ENCODE measurements at regions not wholly inside any gene's neighbourhood (a gene's known extent, or its start where the extent isn't known, plus 50 kb on each side); places are given as distances from the start of the nearest gene placed in this dataset.
"Not testable (repeated sequence)": the region's sequence is repeated elsewhere in the genome, so short reads cannot be mapped to it uniquely, and the experiment has no call there.

DNA sequence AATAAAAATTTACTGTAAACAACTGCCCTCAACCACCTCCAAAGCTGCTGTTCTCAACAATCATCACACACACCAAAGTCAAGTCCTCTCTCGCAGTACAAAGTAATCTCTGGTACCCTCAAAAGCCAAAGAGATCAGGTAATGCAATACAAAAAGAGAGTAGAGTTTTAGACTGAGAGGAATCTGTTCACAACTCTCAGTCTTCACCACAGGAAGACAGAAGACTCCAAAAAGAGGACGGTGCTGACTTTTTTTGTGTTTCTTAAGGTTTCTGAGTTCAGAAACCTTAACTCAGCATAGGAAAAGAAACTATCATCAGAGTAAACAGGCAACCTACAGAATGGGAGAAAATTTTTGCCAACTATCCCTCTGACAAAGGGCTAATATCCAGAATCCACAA lies 1072.3 kb upstream of the DIAPH2 start:
- DNase-seq (ENCODE audit: low read depth), result no peak

GRCh38 chrX:95622200-95622599 lies 1062.4 kb upstream of the DIAPH2 start:
- no peak for DNase-seq (ENCODE audit: low read depth)

DNA sequence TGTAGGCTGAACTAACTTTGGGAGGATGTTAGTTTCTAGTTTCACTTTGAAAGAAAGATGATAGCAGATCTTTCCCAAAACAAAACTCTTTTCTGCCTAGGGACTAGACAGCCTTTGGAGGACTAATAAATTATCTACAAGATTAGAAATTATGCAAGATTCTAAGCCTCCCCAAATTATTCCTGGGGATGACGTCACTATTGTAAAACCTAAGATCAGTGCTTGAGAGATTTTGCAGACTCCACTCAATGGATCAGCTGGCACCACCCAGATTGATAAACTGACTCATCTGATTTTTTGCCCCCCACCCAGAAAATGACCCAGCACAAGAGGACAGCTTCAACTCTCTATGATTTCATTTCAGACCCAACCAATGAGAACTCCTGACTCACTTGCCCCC lies 1057.9 kb upstream of the DIAPH2 start:
- DNase-seq (ENCODE audit: low read depth), result no peak

GRCh38 chrX:95628796-95629195 lies 1055.8 kb upstream of the DIAPH2 start:
- DNase-seq (ENCODE audit: low read depth), result no peak

GRCh38 chrX:95629737-95630136 lies 1054.9 kb upstream of the DIAPH2 start:
- no peak for DNase-seq (ENCODE audit: low read depth)

DNA sequence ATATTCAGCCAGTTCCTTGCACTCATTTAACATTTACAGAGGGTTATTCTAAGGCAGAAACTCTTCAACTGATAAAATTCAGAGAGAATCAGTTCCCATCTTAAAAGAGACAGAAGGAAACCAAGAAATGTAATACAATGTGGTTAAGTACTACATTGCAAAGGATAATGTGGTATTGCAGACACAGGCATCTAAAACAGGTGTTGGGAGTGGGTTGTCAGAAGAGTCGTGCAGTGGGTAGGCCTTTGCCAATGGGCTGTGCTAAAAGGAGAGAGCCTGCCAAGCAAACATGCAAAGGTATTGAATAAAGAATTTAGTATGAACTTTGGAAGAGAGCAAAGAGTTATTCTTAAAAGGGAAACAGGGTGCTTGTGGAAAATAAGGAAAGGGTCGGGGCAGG lies 1044.4 kb upstream of the DIAPH2 start:
- no peak for DNase-seq (ENCODE audit: low read depth)

DNA sequence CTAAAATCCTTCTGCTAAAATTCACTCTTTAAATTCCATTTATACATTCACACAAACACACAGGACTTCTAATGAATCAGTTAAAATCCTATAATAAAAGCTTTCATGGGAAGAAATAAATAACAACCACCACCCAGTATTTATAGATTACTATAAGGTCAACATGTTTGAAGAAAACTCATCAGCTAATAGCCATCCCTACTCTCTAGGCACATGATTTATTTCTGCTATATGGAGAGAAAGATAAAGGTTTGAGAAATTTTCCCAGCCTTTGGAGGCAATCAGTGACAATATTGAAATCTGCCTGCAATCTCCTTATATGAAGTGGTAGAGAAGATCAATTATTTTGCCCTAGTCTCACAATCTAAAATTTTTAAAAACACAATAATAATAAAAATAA lies 1038.9 kb upstream of the DIAPH2 start:
- no peak for DNase-seq (ENCODE audit: low read depth)

DNA sequence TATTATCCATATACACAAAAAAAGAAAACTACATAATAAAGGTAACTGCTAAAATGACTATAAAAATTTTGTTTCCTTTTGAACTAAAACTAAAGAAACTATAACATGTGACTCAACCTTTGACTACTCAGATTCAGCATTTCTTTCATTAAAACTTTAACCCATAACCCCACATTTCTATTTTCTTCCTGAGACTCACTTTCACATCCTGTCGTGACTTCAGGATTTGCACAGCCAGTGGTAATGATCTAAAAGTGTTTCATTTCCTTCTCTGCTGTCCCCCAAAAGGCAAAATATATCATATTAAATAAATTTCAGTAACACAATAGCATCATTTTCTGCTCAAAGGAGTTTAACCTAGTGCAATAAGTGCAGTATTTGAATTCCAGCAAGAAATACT lies 1022.4 kb upstream of the DIAPH2 start:
- DNase-seq (ENCODE audit: low read depth), result no peak

- DNase-seq (ENCODE audit: low read depth), result no peak
These were observed 1018.6 kb upstream of the DIAPH2 start for GRCh38 chrX:95666056-95666455.

GRCh38 chrX:95675011-95675410 lies 1009.6 kb upstream of the DIAPH2 start:
- no peak for DNase-seq (ENCODE audit: low read depth)

- DNase-seq (ENCODE audit: low read depth), result no peak
These were observed 1008.8 kb upstream of the DIAPH2 start for GRCh38 chrX:95675794-95676193.

- no peak for DNase-seq (ENCODE audit: low read depth)
These were observed 1006.0 kb upstream of the DIAPH2 start for GRCh38 chrX:95678679-95679078.

DNA sequence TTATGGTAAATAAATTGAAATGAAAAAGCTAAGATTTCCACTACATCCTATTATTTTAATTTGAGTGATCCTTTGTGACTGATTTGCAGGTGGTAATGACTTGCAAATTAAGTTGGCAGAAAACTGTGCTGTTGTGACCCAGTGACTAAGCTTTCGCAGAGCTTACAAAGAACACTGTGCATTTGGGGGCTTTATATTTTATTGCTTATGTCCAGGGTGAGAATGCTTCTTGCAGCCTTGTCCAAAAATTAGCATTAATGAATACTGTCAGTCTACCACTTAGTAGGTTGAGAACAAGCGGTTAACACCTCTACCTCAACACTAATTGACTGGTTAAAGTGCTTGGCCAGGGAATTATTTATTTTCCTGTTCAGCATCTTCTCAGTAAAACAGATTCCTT lies 991.3 kb upstream of the DIAPH2 start:
- no peak for DNase-seq (ENCODE audit: low read depth)

DNA sequence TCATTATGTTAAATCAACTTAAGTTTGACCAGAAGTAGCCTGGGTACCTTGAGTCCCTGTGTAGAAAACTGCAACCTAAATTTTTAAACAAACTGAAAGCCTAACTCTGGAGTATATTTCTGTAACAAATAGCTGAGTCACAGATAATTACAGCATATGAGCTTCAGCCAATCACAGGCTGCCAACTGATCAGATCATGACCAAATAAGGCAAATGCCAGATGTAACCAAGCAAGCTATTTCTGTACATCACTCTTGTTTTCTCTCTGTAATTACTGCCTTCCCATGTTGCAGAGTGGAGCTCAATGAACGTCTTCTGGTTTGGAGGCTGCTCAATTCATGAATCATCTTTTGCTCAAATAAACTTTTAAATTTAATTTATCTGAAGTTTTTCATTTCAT lies 980.9 kb upstream of the DIAPH2 start:
- DNase-seq (ENCODE audit: low read depth), result peak; percentile 1

DNA sequence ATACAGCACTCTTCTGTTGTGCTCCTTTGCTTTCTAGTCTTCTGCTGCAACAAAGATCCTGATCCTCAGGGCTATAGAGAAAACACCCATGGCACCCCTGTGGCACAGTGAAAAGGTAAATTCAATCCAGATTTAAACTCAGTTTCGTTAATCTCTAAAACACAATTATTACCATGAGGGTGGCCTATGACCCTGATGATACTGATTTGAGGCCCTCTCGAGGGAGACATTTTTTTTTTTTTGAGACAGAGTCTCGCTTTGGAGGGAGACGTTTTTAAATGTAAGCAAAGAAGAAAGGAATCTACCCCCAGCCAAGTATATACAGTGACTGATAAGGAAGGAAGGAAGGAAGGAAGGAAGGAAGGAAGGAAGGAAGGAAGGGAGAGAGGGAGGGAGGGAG lies 967.8 kb upstream of the DIAPH2 start:
- no peak for DNase-seq (ENCODE audit: low read depth)

DNA sequence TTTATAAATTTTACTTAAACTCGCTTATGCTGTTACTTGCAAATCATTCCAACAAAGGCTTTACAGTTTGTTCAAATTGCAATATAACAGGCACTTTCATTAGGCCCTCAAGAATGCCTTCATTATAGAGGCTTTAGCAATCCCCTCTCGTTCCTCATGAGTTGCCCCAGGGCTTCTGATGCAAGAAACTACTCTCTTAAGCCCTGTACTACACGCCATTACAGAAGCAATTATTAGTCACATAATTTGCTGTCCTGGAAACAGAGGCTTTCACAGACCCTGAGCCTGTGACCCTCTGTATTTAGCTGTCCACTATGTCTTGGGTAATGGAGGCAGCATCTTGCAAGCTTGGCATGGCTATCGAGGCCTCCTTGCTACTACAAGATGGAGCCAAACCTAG lies 965.9 kb upstream of the DIAPH2 start:
- DNase-seq (ENCODE audit: low read depth), result no peak

DNA sequence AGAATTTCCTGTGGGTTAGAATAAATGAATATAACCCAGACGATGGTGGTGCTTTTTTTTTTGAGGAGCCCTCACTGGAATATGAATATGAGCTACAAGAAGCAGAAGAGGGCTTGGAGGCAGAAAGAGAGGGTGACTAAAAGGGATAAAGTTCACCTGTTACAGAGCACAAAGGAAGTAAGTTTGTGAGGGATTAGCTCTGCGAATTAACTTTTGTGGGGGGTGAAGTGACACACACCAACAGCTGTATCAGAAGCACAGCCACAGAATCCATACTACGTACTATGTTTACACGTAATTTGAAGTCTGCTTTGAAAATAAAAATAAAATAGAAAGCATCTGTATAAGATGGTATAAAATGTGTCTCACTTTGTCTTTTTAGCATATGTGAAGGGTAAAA lies 963.6 kb upstream of the DIAPH2 start:
- no peak for DNase-seq (ENCODE audit: low read depth)

DNA sequence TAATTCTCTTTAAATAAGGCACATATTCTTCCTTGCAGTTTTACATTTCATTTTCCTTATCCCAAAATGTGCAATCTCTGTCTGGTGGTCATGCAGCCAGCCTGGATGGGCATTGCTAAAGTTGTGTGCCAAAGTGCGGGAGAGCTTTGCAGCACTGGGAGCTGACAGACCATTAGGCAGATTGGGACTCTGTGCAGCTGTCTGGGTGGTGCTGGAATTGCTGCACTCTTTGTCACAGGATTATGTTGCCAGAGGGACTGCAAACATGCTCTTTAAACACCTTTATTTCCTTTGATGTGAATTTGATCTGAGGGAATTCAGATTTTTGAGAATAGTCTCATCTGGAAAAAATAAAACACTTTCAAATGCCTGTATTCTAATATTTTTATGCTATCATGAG lies 956.2 kb upstream of the DIAPH2 start:
- DNase-seq (ENCODE audit: low read depth), result no peak

- DNase-seq (ENCODE audit: low read depth), result no peak
These were observed 955.2 kb upstream of the DIAPH2 start for GRCh38 chrX:95729401-95729800.

DNA sequence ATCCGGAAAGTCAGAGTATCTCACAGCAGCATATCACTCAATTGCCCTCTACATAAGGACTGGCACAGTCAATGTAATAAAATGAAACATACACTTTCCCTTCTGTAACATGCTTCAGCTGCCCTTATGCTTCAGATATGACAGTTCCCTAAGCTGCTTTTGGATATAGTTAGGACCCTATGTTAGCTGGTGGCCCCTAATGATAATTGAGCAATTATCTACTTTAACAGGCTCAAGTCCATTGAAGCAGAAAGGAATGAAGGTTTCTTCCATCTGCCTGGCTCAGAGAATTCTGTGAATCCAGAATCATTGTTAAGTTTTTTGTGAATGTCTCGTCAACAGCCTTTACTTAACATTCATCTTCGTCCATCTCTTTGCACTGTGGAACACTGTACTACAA lies 951.2 kb upstream of the DIAPH2 start:
- no peak for DNase-seq (ENCODE audit: low read depth)

- no peak for DNase-seq (ENCODE audit: low read depth)
These were observed 930.2 kb upstream of the DIAPH2 start for GRCh38 chrX:95754411-95754810.

DNA sequence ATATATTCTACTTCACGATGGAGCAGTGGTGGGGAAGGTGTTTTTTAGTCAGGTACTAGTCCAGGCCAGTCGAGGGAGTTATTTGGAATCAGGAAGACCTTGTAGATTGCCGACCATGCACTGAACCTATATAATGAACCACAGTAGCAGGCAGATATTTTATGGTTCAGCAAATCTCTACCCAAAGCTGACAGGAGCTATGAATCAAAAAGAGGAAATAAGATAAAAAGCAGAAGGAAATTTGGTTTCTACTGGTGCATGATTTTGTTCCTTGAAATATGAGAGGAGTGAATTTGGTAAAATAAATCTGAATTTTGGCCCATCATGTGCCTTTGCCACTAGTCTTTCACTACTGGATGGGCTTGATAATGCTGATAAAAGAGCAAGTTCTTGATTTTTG lies 924.3 kb upstream of the DIAPH2 start:
- DNase-seq (ENCODE audit: low read depth), result no peak

DNA sequence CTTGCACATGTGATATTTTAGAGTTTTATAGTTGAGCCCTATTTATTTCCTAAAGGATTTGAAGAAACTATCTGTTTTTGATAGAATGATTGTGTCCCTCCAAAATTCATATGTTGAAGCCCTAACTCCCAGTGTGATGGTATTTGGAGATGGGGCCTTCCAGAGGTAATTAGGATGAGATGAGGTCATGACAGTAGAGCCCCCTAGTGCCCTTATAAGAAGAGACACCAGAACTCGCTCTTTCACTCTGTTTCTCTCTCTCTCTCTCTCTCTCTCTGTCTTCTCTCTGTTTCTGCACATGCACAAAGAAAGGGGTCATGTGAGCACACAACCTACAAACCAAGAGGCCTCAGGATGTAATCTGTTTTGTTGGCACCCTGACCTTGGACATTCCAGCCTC lies 921.9 kb upstream of the DIAPH2 start:
- no peak for DNase-seq (ENCODE audit: low read depth)

- DNase-seq (ENCODE audit: low read depth), result peak; percentile 25
These were observed 919.6 kb upstream of the DIAPH2 start for GRCh38 chrX:95764972-95765451.

GRCh38 chrX:95771198-95771597 lies 913.4 kb upstream of the DIAPH2 start:
- not testable (repeated sequence) for DNase-seq (ENCODE audit: low read depth)
